ENCODE measurements at regions not wholly inside any gene's neighbourhood (a gene's known extent, or its start where the extent isn't known, plus 50 kb on each side); places are given as distances from the start of the nearest gene placed in this dataset.

DNA sequence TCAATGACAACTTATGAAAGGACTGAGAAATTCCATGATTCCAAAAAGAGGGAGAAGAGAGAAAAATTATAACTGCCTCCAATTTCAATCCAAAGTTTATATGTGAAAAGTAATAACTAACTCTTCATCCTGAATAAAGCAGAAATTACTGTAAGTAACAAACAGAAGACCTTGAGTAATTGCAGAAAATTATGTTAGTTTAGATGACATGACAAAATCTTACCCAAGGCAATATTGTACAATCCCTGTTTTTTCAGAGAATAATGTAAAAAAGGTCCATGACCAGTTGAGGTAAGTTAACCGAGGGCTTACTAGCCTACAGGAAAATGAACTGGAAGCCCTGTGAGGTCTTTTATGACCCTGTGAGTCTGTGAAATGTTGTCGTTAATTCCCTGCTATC is 949.5 kb upstream of the SOX9 start:
- TF ChIP-seq, protein P1, sequence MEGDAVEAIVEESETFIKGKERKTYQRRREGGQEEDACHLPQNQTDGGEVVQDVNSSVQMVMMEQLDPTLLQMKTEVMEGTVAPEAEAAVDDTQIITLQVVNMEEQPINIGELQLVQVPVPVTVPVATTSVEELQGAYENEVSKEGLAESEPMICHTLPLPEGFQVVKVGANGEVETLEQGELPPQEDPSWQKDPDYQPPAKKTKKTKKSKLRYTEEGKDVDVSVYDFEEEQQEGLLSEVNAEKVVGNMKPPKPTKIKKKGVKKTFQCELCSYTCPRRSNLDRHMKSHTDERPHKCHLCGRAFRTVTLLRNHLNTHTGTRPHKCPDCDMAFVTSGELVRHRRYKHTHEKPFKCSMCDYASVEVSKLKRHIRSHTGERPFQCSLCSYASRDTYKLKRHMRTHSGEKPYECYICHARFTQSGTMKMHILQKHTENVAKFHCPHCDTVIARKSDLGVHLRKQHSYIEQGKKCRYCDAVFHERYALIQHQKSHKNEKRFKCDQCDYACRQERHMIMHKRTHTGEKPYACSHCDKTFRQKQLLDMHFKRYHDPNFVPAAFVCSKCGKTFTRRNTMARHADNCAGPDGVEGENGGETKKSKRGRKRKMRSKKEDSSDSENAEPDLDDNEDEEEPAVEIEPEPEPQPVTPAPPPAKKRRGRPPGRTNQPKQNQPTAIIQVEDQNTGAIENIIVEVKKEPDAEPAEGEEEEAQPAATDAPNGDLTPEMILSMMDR (IDR thresholded peaks at IDR 0.05; ENCODE audit: insufficient read depth, low read depth, low read length) = no peak
- no peak overlapping the region for H3K4me3 ChIP-seq (ENCODE audit: low read depth, low read length)

DNA sequence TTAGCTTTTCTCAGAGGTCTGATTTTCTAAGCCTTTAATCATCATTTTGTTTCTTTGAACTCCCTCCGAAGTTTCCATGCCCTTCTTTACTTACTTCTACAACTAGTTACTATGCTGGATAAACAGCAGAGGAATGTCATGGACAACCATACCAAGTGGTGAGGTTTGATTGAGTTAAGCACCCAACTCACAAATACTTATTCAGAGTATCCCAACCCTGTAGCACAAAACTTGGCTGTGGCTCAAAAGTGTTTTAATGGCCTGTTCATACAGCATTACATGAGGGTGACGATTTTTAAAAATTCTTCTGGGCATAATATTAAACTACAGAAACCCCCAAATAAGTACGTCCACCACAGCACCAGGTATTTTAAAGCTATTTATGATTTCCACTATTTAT is 946.8 kb upstream of the SOX9 start:
- DNase-seq (ENCODE audit: low read depth) = no peak
- TF ChIP-seq, protein P1 (IDR thresholded peaks at IDR 0.05; ENCODE audit: insufficient read depth, low read depth, low read length) = no peak
- no peak overlapping the region for H3K4me3 ChIP-seq (ENCODE audit: low read depth, low read length)

More for the DNA sequence above, 949.5 kb upstream of the SOX9 start:
- DNase-seq (ENCODE audit: low read depth) = no peak

DNA sequence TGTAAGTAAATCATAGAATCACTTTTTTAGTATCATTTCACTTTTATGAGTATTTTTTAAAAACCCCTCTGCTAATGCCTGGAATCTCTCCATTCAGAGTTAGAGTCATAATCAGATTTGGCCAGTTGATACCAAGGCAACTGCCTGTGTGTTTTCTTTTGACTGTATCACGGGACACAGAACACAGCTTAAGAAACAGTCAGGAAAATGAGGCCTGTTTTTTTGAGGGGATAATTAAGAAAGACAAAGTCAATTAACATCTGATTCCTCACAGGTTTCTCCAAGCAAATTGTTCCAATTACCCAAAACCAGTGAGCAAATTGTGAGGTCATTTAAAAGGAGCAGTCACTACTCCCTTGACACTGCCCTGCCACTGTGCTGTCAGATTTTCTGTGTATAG is 944.5 kb upstream of the SOX9 start:
- DNase-seq (ENCODE audit: low read depth) = peak; percentile 19
- TF ChIP-seq, protein P1 (IDR thresholded peaks at IDR 0.05; ENCODE audit: insufficient read depth, low read depth, low read length) = no peak
- no peak overlapping the region for H3K4me3 ChIP-seq (ENCODE audit: low read depth, low read length)

DNA sequence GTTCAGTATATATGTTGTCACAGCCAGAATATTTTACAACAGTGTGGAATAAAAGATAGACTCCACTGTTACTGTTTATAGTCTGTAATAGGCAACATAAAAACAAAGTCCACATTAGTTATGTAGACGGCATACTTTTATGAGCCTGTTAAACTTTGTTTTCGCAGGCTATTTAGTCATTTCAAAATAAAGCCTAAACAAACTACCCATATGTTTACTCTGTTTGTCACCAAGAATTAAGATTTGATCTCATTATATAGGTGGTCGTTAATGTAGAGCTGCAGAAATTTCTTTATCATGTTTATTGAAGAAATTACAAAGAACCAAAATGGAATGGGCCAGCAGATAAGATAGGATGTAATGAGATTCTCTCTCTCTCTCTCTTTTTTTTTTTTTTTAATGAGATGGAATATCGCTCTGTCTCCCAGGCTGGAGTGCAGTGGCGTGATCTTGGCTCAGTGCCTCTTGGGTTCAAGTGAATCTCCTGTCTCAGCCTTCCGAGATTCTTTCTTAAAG is 943.8 kb upstream of the SOX9 start:
- H3K4me3 ChIP-seq (ENCODE audit: low read depth, low read length) = no peak overlapping the region
- TF ChIP-seq, protein P1 (IDR thresholded peaks at IDR 0.05; ENCODE audit: insufficient read depth, low read depth, low read length) = no peak

DNA sequence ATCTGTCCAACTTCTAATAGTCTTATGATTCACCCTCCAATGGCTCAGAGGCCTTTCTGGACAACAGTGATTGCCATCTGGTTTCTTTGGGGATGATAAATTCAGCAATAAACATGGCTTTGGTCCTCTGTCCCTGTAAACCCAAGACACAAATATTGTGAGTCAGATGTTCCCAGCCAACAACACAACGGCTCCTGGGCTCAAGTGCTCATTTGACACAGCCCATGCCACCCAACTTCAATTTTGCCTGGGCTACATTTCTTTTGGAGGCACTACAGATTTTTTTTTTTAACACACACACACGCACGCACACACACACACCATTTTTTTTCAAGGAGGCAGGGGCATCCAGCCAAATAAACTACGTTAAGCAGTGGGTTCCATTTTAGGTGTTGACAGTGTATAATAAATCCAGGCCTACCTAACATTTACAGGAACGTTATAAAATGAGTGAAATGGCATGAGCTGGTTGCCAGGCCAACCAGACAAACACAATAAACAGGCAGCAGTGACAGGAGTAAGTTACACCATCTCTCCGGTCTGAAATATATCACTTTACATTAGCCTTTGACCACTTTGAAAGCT is 939.9 kb upstream of the SOX9 start:
- DNase-seq (ENCODE audit: low read depth) = peak; percentile 74
- no peak overlapping the region for H3K4me3 ChIP-seq (ENCODE audit: low read depth, low read length)
- TF ChIP-seq, protein P1 (IDR thresholded peaks at IDR 0.05; ENCODE audit: insufficient read depth, low read depth, low read length) = no peak

More for the DNA sequence above, 943.8 kb upstream of the SOX9 start:
- peak; percentile 71 for DNase-seq (ENCODE audit: low read depth)

DNA sequence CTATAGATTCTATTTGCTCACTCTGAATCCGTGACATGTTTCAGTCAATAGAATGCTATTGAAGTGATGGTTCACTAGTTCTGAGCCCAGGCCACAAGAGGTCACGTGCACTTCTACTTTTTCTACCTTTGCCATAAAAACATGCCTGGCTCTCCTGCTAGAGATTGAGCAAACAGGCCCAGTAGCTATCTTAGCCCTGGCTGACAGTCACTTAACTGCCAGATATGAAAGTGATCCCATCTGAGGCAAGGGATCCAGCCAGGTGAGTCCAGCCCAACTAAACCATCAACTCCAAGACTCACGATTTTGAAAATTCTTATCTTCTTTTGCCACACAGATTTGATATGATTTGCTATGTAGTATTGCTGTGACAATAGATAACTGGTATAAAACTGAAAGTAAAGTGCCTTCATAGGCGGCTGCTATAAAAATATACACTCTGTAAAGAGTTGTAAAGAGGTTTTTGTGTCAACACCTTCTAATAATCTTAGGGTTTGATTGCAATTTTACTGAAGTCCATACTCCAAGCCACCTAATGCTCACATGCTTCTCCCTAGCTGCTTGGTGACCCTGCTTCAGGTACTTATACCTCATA is 937.7 kb upstream of the SOX9 start:
- DNase-seq (ENCODE audit: low read depth) = no peak
- H3K4me3 ChIP-seq (ENCODE audit: low read depth, low read length) = no peak overlapping the region
- TF ChIP-seq, protein P1 (IDR thresholded peaks at IDR 0.05; ENCODE audit: insufficient read depth, low read depth, low read length) = no peak

Data from fibroblast of villous mesenchyme (primary cell).